ENCODE measurements at regions not wholly inside any gene's neighbourhood (a gene's known extent, or its start where the extent isn't known, plus 50 kb on each side); places are given as distances from the start of the nearest gene placed in this dataset.

DNA sequence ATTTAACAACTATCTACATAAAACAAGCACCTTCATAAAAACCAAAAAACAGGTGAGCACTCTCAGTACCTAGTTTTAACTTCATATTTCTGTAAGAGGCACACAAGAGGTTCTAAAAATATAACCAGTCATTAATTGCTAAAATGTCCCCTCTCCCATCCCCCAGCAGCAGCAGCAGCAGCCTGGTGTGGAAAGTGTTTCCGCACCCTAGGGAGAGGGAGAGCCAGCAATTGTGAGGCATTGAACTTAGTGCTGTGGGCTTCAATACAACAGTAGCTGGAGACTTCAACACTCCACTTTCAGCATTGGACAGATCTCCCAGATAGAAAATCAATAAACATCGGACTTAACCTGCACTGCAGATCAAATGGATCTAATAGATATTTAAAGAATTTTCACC lies 1158.5 kb downstream of the JRKL start:
- TF ChIP-seq POLR2A (IDR thresholded peaks at IDR 0.05) (no peak), CTCF (IDR thresholded peaks at IDR 0.05) (no peak), EP300 (IDR thresholded peaks at IDR 0.05; ENCODE audit: low read depth) (no peak)
